Hematopoietic multipotent progenitor cell treated with erythropoietin and hydrocortisone succinate and interleukin-3 and kit ligand, for 4 days (in vitro differentiated cells): ENCODE measurements at regions not wholly inside any gene's neighbourhood (a gene's known extent, or its start where the extent isn't known, plus 50 kb on each side); places are given as distances from the start of the nearest gene placed in this dataset.

Experiments used
- DNase-seq: peaks from one replicate; pipeline ENCODE4 v3.0.0-alpha.2; 2015

- DNase-seq: no peak
Observed at GRCh38 chr4:41883988-41884734, 51.1 kb upstream of the TMEM33 start.

GRCh38 chr4:41882625-41883347 is 52.4 kb upstream of the TMEM33 start:
- DNase-seq: peak; percentile 69

- DNase-seq: no peak
Observed at GRCh38 chr4:41881981-41882624, 53.1 kb upstream of the TMEM33 start.

DNA sequence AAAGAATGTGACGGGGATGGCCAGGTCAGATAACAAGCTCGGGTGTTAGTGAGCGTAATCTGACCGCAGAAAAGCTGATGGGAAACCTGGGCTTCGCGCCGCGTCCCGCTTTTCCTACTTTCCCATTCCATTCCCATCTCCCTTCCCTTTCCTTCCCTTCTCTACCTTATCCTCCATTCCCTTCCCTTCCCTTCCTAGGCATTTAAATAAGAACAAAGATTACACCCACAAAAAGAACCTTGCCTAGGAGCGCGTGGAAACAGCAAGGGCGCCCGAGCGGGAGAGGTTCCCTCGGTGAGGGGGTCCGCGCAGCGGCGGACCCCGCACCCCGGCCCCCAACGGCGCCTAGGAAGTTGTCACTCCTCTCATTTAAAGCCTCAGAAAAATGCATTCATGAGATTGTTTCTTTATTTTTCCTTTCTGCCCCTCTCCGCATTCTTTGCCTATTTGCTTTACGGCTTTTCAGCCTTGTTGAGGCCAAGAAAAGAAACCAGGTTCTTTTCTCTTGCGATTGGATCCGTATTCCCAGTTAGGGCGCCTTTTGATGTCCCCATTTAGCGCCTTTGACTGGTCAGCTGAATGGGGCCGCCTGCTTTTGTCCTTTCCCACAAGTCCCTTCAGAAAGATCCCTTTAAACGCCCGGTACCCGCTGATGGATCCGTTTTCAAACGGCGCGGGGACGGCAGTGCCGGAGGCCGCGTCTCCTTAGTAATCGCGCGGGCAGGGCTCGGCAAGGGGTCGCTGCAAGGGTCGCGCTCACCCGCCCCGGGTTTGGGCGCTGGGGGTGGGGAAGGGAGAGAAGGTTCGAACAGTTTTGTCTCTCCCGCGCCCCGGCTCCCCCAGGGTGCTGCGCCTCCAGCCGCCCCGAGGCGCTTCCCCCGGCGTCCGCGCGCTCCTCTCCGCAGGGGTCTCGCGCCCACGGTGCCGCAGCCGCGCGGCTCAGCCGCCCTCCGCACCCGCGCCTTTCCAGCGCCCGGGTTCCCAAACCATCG is 54.1 kb upstream of the TMEM33 start:
- DNase-seq: no peak

DNA sequence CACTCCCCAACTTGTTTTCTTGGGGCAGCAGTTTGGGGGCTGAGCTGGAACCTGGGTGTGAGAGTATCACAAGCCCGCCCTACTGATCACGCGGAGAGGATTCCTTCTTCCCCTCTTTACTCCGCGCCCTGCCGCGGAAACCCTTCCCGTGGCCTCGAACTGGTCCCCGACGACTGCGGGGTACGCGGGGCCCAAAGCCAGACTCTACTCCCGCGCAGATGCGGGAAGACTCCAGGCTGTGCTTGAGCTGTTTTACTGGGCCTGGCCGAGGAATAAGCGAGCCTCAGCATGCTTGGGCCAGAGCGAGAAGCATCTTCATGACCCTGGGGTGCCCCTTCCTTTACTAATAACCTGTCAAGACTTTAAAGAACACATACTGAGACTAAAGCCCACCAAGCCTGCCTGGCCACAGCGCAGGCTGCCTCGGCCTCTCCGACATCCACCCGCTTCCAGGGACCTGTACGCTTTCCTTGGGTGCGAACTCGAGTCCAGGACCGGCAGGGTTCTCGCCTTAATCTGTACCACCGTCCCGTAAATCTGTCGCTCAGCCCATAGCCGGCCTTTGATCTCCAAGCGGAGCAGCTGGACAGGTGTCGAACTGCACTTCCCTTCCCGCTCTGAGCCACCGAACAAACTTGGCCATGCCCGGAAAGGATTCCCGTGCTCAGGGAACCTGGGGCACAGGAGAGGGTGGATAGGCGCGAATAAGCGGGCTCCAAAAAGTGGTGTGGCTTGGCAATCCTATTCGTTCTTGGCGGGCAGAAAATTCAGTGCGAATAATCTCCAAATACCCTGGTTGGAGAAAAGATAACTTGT is 55.0 kb upstream of the TMEM33 start:
- DNase-seq: no peak

- DNase-seq: no peak
Observed at GRCh38 chr4:41879552-41879951, 55.7 kb upstream of the TMEM33 start.

DNA sequence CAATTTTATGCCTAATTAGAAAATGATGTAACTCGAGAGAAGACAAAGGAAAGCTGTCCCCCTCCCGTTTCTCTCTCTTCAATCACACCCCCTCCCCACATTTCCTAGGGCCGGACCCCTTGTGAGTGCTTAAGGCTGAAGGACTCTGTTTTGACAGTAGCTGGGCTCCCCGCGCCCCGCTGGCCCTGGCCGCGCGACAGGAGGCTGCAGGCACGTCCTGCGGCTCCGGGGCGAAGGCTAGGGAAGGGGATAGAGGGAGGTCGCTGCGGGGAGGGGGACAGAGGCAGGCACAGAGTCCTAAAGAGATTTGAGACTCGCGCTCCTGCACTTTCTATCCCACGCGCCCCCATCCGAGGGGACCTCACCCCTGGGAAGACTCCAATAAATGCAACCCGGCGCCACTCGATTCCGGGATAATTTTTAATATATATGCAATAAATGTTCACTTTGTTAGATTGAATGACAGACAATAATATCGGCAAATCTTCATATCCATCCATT is 56.2 kb upstream of the TMEM33 start:
- DNase-seq: no peak

- no peak for DNase-seq
Observed at GRCh38 chr4:41878170-41878969, 56.9 kb upstream of the TMEM33 start.

DNA sequence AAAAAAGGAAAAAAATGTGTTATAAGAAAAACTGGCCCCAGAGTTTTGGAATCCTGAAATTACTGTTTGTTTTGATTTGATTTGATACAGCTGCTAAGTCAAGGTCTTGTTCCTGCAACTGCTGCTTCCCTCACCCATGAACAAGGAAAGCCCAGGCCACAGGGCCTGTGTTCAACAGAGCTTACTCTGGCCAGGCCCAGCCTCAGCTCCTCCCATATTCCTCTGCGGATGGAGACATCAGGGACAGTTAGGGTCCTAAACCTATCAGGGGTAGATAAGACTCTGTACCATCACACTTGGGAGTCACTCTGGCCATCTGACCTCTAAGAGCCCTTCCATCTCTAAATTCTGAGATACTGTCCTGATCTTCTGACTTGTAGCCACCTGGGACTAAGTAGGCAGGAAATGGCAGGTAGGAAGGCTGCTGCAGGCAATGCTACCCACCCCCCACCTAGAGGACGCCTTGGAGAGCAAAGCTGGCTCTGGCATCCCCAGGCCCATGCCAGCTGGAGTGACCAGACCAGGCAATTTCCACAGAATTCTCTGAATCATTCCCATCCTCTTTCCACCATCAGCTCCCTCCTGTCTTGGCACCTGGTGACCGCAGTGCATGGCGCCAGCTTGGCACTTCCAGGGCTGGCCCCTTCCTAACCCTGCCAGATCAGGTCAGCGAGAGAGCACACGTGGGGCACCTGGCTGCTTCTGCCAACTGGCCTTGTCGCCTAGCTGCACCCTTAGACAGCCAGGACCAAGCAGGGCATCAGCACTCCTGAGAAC is 58.0 kb upstream of the TMEM33 start:
- DNase-seq: no peak

- DNase-seq: no peak
Observed at GRCh38 chr4:41874873-41875272, 60.4 kb upstream of the TMEM33 start.

- no peak for DNase-seq
Observed at GRCh38 chr4:41874398-41874797, 60.8 kb upstream of the TMEM33 start.

GRCh38 chr4:41873380-41874295 is 61.6 kb upstream of the TMEM33 start:
- no peak for DNase-seq

GRCh38 chr4:41870035-41870434 is 65.2 kb upstream of the TMEM33 start:
- DNase-seq: no peak

DNA sequence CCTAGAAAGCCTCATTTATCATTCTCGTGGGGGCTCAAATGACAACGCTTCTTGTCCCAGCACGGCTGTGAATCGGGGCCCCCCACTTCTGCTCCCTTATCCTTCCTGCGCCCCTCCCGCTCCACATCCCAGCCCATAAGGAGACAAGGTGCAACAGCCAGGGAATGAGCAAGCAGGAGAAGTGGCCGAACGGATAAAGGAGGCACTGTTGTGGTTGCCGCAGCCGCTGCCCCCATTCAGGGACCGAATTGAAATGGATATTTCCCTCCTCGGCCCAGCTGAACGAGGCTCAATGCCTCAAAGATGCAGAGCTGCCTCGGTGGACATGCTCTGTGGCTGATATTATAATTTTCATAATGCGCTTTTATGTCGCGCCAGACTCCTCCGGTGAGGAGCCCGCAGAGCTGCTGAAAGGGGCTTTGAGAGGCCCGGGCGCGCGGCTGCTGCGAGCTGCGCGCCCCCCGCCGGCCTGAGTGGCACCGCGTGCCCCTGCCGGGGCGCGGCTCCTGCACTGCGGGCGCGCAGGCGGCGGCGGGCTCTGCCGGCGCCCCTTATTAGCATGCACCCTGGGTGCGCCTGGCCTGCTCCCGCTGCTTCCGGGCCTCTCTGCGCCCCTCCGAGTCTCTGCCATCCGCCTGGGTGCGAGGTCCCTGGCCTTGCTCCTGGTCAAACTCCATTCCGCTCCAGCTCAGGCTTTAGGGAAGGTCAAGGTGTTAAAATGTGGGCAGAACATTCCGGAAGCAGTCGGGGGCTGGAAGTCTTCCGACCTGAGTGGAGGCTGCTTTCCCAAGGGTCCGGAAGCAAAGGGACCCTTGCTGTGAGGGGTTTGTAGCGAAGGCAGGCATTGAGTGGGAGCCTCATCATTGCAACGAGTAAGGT is 68.2 kb upstream of the TMEM33 start:
- DNase-seq: no peak

DNA sequence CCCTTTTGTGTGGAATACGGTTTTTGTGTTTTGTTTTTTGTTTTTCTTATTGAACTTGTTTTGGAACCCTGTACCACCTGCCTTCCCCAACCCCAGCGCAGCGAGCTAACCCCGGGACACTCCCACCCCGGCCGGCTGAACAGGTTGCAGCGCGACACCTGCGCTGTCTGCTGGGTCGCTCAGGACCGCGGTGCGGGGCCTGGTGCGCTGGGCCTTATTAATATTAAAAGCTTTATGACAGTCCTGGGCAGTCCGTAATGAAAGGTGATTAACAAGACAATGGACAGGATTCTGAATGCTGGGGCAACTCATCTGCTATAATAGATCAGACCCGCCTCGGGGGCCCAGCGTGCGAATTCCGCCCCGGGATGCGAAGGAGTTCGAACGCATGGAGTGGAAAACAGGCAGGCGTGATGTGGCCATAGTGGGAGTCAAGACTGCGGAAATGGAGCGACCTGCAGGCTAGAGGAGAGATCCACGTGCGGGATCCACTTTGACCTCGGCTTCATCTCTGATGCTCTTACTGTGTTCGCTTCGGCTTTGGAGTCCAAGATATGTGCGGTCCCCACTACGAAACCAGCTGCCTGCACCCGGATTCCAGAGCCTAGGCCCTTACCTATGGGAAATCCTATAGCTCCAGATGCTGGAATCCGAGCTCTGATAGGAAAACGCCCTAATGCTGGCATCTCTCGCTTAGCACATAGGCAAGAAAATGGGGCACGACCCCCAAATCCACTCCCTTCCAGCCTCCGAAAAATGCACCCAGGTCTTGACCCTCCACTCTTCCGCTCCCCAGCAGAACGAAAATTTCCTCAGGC is 69.0 kb upstream of the TMEM33 start:
- no peak for DNase-seq

GRCh38 chr4:41865306-41865980 is 69.8 kb upstream of the TMEM33 start:
- no peak for DNase-seq
